Upper lobe of left lung (tissue), 6 donors: ENCODE measurements at regions not wholly inside any gene's neighbourhood (a gene's known extent, or its start where the extent isn't known, plus 50 kb on each side); places are given as distances from the start of the nearest gene placed in this dataset.
A peak's percentile ranks its signal among the peaks of the same experiment; 100 is the strongest.

Source experiments
- ATAC-seq, 2 donors: fragments of 200-7000 bp; cut with Tn5 transposase; one replicate each; pipeline ENCODE4 v1.9.1; 2022; ENCODE audit warnings: mild to moderate bottlenecking in 2 of 2, moderate library complexity in 2 of 2; ENCODE audit not compliant: low FRiP score in 2 of 2
- DNase-seq, 2 donors: peaks; one replicate each; pipeline ENCODE4 v3.0.0-alpha.2; 2019 to 2020
- H3K27ac ChIP-seq, 4 donors: fragments of 200-600 bp; sonication (generic); one replicate each; pipeline ENCODE4 v1.5.1; 2016 to 2019
- H3K27me3 ChIP-seq, 4 donors: fragments of 200-600 bp; sonication (generic); one replicate each; pipeline ENCODE4 v1.5.1; 2017 to 2019
- H3K36me3 ChIP-seq, 4 donors: fragments of 200-600 bp; sonication (generic); one replicate each; pipeline ENCODE4 v1.5.1; 2016 to 2019
- H3K4me1 ChIP-seq, 4 donors: fragments of 200-600 bp; sonication (generic); one replicate each; pipeline ENCODE4 v1.5.1; 2018 to 2019
- H3K4me3 ChIP-seq, 4 donors: fragments of 200-600 bp; sonication (generic); one replicate each; pipeline ENCODE4 v1.5.1; 2017 to 2019; ENCODE audit warnings: mild to moderate bottlenecking in 2 of 4, moderate library complexity in 1 of 4
- H3K9me3 ChIP-seq, 4 donors: fragments of 200-600 bp; sonication (generic); one replicate each; pipeline ENCODE4 v1.5.1; 2018 to 2019
- EP300 ChIP-seq, 4 donors: sonication (generic); formaldehyde crosslinking; IDR thresholded peaks; one replicate each; pipeline ENCODE4 v1.5.1; 2017; ENCODE audit warnings: antibody characterized with exemption in 4 of 4, control low read depth in 2 of 4
- POLR2A ChIP-seq, 4 donors: fragments of 450-650 bp; IDR thresholded peaks; one replicate each; pipeline ENCODE4 v1.5.1; 2016 to 2017; ENCODE audit warnings: antibody characterized with exemption in 4 of 4, mild to moderate bottlenecking in 2 of 4
- POLR2AphosphoS5 ChIP-seq, 2 donors: sonication (generic); formaldehyde crosslinking; IDR thresholded peaks; one replicate each; pipeline ENCODE4 v1.5.1; 2017; ENCODE audit warnings: antibody characterized with exemption in 2 of 2
- WGBS, 2 donors: methylation state at CpG; one replicate each; pipeline ENCODE4 v1.1.5; 2017 to 2018; 5-methylcytosine and 5-hydroxymethylcytosine counted together
- TF ChIP-seq, protein P1 (sequence below), 6 experiments: fragments of 450-650 bp in 4 of 6; fragments of 200-600 bp in 2 of 6; sonication (generic) in 2 of 6; IDR thresholded peaks; one replicate each; pipeline ENCODE4 v1.5.1; 2016 to 2019; ENCODE audit warnings: antibody characterized with exemption in 6 of 6
- donor health status: DM: no; HTN: no; CAD: no; lungs with moderate emphysema.
- donor health status: DM: no; HTN: yes; CAD: no; lungs with severe emphysema.

DNA sequence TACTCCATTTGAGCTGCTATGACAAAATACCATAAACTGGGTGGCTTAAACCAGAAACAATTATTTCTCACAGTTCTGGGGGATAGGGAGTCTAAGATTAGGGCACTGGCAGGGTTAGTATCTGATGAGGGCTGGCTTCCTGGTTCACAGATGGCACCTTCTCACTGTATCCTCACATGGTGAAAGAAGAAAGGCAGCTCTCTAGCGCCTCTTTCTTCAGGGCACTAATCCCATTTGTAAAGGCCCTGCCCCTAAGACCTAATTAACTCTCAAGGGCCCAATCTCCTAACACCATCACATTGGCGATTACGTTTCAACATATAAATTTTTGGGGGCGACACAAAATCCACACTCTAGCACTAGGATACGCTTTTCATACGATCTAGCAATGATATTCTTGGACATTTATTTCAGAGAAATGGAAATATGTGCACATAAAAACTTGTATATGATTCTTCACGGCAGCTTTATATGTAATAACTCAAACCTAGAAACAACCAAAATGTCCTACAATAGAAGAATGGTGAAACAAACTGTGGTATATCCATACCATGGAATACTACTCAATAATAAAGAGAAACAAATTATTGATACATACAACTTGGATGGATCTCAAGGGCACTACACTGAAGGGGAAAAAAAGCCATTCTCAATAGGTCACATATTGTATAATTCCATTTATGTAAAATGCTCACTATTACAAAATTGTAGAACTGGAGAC is 111.0 kb downstream of the BCL2L11 start:
- H3K4me3 ChIP-seq: no peak overlapping the region
- peaks cover 0 to 4% (median 3%) of the 10 kb centered on the region in 4 donors for H3K9me3 ChIP-seq
- H3K36me3 ChIP-seq: no peaks in the 10 kb centered on the region
- DNase-seq (no peak), ATAC-seq (no peak)
- H3K27me3 ChIP-seq: no peaks in the 10 kb centered on the region
- WGBS, 2 donors: 77 to 97% methylated on average over 7 of the region's 7 CpGs
- TF ChIP-seq POLR2A (IDR thresholded peaks at IDR 0.05): no peak
- no peak for TF ChIP-seq POLR2AphosphoS5 (IDR thresholded peaks at IDR 0.05)
- TF ChIP-seq, protein P1, sequence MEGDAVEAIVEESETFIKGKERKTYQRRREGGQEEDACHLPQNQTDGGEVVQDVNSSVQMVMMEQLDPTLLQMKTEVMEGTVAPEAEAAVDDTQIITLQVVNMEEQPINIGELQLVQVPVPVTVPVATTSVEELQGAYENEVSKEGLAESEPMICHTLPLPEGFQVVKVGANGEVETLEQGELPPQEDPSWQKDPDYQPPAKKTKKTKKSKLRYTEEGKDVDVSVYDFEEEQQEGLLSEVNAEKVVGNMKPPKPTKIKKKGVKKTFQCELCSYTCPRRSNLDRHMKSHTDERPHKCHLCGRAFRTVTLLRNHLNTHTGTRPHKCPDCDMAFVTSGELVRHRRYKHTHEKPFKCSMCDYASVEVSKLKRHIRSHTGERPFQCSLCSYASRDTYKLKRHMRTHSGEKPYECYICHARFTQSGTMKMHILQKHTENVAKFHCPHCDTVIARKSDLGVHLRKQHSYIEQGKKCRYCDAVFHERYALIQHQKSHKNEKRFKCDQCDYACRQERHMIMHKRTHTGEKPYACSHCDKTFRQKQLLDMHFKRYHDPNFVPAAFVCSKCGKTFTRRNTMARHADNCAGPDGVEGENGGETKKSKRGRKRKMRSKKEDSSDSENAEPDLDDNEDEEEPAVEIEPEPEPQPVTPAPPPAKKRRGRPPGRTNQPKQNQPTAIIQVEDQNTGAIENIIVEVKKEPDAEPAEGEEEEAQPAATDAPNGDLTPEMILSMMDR (IDR thresholded peaks at IDR 0.05): no peak
- TF ChIP-seq EP300 (IDR thresholded peaks at IDR 0.05): no peak
- no peaks in the 10 kb centered on the region for H3K4me1 ChIP-seq
- no peak overlapping the region for H3K27ac ChIP-seq

DNA sequence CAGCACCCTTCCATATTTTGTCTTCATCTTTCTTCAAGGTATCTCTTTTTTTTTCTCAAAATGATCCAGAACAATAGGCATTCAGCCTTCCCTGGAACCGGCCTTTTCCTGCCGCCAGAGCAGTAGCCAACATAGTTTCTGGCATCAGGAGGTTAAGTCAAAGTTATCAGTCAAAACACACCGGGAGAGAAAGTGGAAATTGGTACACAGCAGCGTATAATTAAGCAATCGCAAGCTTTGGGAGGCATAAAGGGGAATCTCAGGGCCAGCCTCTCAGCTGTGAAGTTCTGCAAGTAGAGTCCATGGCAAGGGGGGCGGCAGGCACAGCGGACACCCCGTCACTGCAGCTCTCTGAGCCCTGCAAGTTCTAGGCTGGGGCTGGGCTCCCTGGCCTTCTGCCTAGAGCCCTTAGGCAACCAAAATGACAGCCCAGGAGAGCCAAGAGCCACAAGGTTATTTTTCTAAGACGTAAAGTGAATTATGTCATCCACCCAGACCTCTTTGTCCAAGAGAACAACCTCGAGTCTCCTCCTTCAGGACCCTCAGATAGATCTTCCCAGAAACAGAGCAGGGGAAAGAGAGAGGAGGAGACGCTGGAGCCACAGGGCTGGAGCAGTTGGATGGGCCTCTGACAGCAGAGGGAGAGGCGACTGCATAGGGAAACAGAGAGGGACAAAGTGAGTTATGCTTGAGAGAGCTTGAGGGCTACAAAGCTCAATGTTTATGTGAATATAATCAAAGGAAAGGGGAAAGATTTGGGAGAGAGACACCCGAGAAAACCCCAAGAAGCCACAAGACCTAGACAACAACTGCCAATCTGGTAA is 114.7 kb downstream of the BCL2L11 start:
- TF ChIP-seq EP300 (IDR thresholded peaks at IDR 0.05) (no peak), POLR2A (IDR thresholded peaks at IDR 0.05) (no peak), POLR2AphosphoS5 (IDR thresholded peaks at IDR 0.05) (no peak)
- TF ChIP-seq, protein P1 (IDR thresholded peaks at IDR 0.05): no peak
- H3K27ac ChIP-seq: no peak overlapping the region
- peak in 1 of 2 donors; percentile 36 for DNase-seq

DNA sequence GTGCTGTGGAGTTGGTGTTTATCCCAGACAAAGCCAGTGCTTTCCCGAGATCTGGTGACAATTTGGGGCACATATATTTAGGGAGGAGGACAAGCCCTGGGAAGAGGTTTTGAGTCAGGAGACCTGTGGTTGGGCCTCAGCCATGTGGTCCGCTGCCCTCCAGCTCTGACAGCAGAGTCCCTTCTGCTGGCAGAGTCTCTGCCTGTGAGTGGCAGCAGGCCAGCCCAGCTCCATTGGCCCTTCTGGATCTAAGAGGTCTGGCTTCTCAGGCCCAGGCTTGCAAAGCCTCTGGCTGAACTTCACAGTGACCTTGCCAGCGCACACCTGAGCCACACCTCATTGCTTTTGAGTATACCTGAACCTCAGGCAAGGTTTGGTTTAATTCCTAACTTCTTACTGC is 115.3 kb downstream of the BCL2L11 start:
- Histone ChIP-seq H3K4me1 (no peaks in the 10 kb centered on the region), H3K36me3 (no peaks in the 10 kb centered on the region), H3K4me3 (no peak overlapping the region), H3K27me3 (no peaks in the 10 kb centered on the region), H3K27ac (no peak overlapping the region), H3K9me3 (peaks cover 0 to 4% (median 0%) of the 10 kb centered on the region in 4 donors)
- DNase-seq (no peak), ATAC-seq (peak in 1 of 2 donors; percentile 9)
- WGBS, 2 donors: 89 to 91% methylated on average over 2 to 3 of the region's 3 CpGs
- no peak for TF ChIP-seq POLR2A (IDR thresholded peaks at IDR 0.05)
- TF ChIP-seq EP300 (IDR thresholded peaks at IDR 0.05): no peak
- TF ChIP-seq, protein P1 (IDR thresholded peaks at IDR 0.05): no peak
- no peak for TF ChIP-seq POLR2AphosphoS5 (IDR thresholded peaks at IDR 0.05)

More for the DNA sequence above, 114.7 kb downstream of the BCL2L11 start:
- no peak for ATAC-seq
- Histone ChIP-seq H3K36me3 (no peaks in the 10 kb centered on the region), H3K4me3 (no peak overlapping the region), H3K9me3 (peaks cover 0 to 4% (median 0%) of the 10 kb centered on the region in 4 donors), H3K4me1 (no peaks in the 10 kb centered on the region), H3K27me3 (no peaks in the 10 kb centered on the region)
- 76 to 79% methylated on average over 13 of the region's 13 CpGs for WGBS, 2 donors

DNA sequence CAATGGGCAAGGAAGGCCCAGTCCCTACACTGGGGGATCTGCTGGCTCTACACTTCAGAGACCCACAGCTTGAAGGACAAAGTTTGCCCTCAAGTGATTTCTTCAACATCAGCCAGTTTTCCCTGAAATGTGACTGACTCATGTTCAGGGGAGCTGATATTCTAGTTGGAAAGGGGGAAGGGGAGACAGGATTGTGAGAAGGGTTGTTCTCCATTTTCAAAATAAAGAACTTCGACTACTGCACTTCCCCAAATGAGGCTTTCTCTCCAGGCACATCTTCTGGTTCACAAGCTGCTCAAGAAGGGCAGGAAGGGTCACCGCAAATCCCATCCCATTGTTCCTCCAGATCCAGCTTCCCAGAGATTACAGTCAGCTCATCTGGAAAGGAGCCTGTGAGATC is 117.6 kb downstream of the BCL2L11 start:
- ATAC-seq (no peak), DNase-seq (no peak)
- H3K27me3 ChIP-seq: no peaks in the 10 kb centered on the region
- no peaks in the 10 kb centered on the region for H3K4me1 ChIP-seq
- no peaks in the 10 kb centered on the region for H3K36me3 ChIP-seq
- 78 to 87% methylated on average over 2 of the region's 2 CpGs for WGBS, 2 donors
- no peak overlapping the region for H3K4me3 ChIP-seq
- H3K9me3 ChIP-seq: no peaks in the 10 kb centered on the region
- no peak for TF ChIP-seq POLR2AphosphoS5 (IDR thresholded peaks at IDR 0.05)
- no peak for TF ChIP-seq EP300 (IDR thresholded peaks at IDR 0.05)
- TF ChIP-seq, protein P1 (IDR thresholded peaks at IDR 0.05): no peak
- TF ChIP-seq POLR2A (IDR thresholded peaks at IDR 0.05): no peak
- H3K27ac ChIP-seq: no peak overlapping the region
